B cell (primary cell): ENCODE measurements at regions not wholly inside any gene's neighbourhood (a gene's known extent, or its start where the extent isn't known, plus 50 kb on each side); places are given as distances from the start of the nearest gene placed in this dataset.

Experiments
- ATAC-seq: fragments of 200-7000 bp; cut with Tn5 transposase; one replicate; pipeline ENCODE4 v1.10.0; 2021; ENCODE audit warnings: low read depth, mild to moderate bottlenecking, moderate number of reproducible peaks, moderate library complexity
- CTCF ChIA-PET: fragments of 350-600 bp; sonication (Branson Sonifier 250); formaldehyde crosslinking; loops from one replicate; lab custom pipeline; 2021; ENCODE audit warnings: antibody characterized with exemption, inconsistent platforms; lab: Charles Lee
- POLR2A ChIA-PET: fragments of 350-600 bp; sonication (Branson Sonifier 250); formaldehyde crosslinking; loops from one replicate; lab custom pipeline; 2021; ENCODE audit warnings: antibody characterized with exemption; lab: Charles Lee
- DNase-seq: peaks from one replicate; pipeline ENCODE4 v3.0.0; 2013
- H2AFZ ChIP-seq: 2 replicates; pipeline ENCODE4 v1.6.1; 2012; ENCODE audit warnings: mild to moderate bottlenecking, low read depth, low read length; ENCODE audit not compliant: insufficient read depth, poor library complexity, severe bottlenecking
- H3K27ac ChIP-seq, 2 donors: 1 replicate in 1 of 2; 2 replicates in 1 of 2; pipeline ENCODE4 v1.5.1; 2012 to 2013; ENCODE audit warnings: low read length in 2 of 2, mild to moderate bottlenecking in 2 of 2, moderate library complexity in 1 of 2
- H3K27me3 ChIP-seq, 4 experiments: fragments of 200-600 bp in 1 of 4; sonication (generic) in 1 of 4; replicated peaks in 1 of 4; 1 replicate in 2 of 4; 2 replicates in 2 of 4; pipeline versions ENCODE4 v1.6.1 to v1.7.0; 2013 to 2016; ENCODE audit warnings: low read length in 3 of 4, mild to moderate bottlenecking in 2 of 4, mixed read lengths in 1 of 4, moderate library complexity in 1 of 4; ENCODE audit not compliant: insufficient read depth in 4 of 4, control insufficient read depth in 3 of 4; ENCODE audit errors: control extremely low read depth in 1 of 4
- H3K36me3 ChIP-seq, 2 experiments: replicated peaks in 1 of 2; 1 replicate in 1 of 2; 2 replicates in 1 of 2; pipeline versions ENCODE4 v1.6.1 to v1.7.1; 2013; ENCODE audit warnings: low read length in 1 of 2; ENCODE audit not compliant: insufficient read depth in 2 of 2, control insufficient read depth in 1 of 2; ENCODE audit errors: control extremely low read depth in 1 of 2, extremely low read depth in 1 of 2
- H3K4me1 ChIP-seq, 2 donors: fragments of 200-600 bp in 1 of 2; sonication (generic) in 1 of 2; 1 replicate in 1 of 2; 2 replicates in 1 of 2; pipeline versions ENCODE4 v1.5.1 to v1.6.1; 2013 to 2017; ENCODE audit warnings: low read length in 2 of 2; ENCODE audit not compliant: control insufficient read depth in 2 of 2, insufficient read depth in 2 of 2
- H3K4me2 ChIP-seq: replicated peaks from 2 replicates; pipeline ENCODE3; 2012; ENCODE audit warnings: mild to moderate bottlenecking, low read depth, low read length; ENCODE audit not compliant: poor library complexity, severe bottlenecking
- H3K4me3 ChIP-seq, 5 experiments: fragments of 200-600 bp in 1 of 5; sonication (generic) in 1 of 5; 1 replicate in 3 of 5; 2 replicates in 2 of 5; pipeline versions ENCODE4 v1.5.1 to v1.7.0; 2011 to 2016; ENCODE audit warnings: low read length in 4 of 5, mild to moderate bottlenecking in 4 of 5, low read depth in 2 of 5, control low read depth in 1 of 5, moderate library complexity in 1 of 5; ENCODE audit not compliant: insufficient read depth in 1 of 5; ENCODE audit errors: control extremely low read depth in 1 of 5, extremely low read depth in 1 of 5
- H3K79me2 ChIP-seq: fragments of 200-600 bp; sonication (generic); one replicate; pipeline ENCODE4 v1.6.0; 2016; ENCODE audit warnings: low read length; ENCODE audit not compliant: control insufficient read depth, insufficient read depth
- H3K9ac ChIP-seq: fragments of 200-600 bp; sonication (generic); 2 replicates; pipeline ENCODE4 v1.6.1; 2017; ENCODE audit warnings: mild to moderate bottlenecking, low read length, moderate library complexity
- H3K9me3 ChIP-seq, 3 donors: one replicate each; pipeline versions ENCODE4 v1.6.1 to v1.7.1; 2013; ENCODE audit warnings: low read length in 2 of 3; ENCODE audit not compliant: control insufficient read depth in 2 of 3, insufficient read depth in 1 of 3; ENCODE audit errors: control extremely low read depth in 1 of 3
- H4K20me1 ChIP-seq: 2 replicates; pipeline ENCODE4 v1.6.0; 2012; ENCODE audit warnings: mild to moderate bottlenecking, low read length; ENCODE audit not compliant: insufficient read depth, control insufficient read depth, poor library complexity, severe bottlenecking
- H3K27ac Mint-ChIP-seq: one replicate; pipeline ENCODE4 v1.8.0; 2021; ENCODE audit warnings: mixed read lengths
- H3K27me3 Mint-ChIP-seq: one replicate; pipeline ENCODE4 v1.8.0; 2021; ENCODE audit warnings: mixed read lengths
- H3K4me1 Mint-ChIP-seq: one replicate; pipeline ENCODE4 v1.8.0; 2021; ENCODE audit warnings: mixed read lengths
- H3K4me3 Mint-ChIP-seq: one replicate; pipeline ENCODE4 v1.8.0; 2021; ENCODE audit warnings: mixed read lengths
- H3K9me3 Mint-ChIP-seq: one replicate; pipeline ENCODE4 v1.8.0; 2022; ENCODE audit warnings: mixed read lengths; ENCODE audit not compliant: insufficient read depth
- CTCF ChIP-seq: fragments of 200-600 bp; IDR thresholded peaks from one replicate; pipeline ENCODE4 v1.8.0; 2022; ENCODE audit warnings: antibody characterized with exemption, mild to moderate bottlenecking
- EZH2 ChIP-seq: IDR thresholded peaks from 2 replicates; pipeline ENCODE4 v1.6.1; 2012; ENCODE audit warnings: borderline replicate concordance, low read depth, mild to moderate bottlenecking, moderate library complexity, low read length; ENCODE audit not compliant: insufficient read depth, poor library complexity, severe bottlenecking
- WGBS: methylation state at CpG from one replicate; pipeline ENCODE4 v1.1.5; 2013; ENCODE audit warnings: missing lambda C conversion rate; ENCODE audit not compliant: insufficient coverage; 5-methylcytosine and 5-hydroxymethylcytosine counted together
- intact Hi-C: fragments of 100-400 bp; cut with micrococcal nuclease; formaldehyde crosslinking; loops from one replicate; pipeline ENCODE4 v1.10.0; 2022

GRCh38 chr9:129250786-129251185 is 72.7 kb upstream of the IER5L start:
- CTCF ChIA-PET, result interaction anchor here (1.1 kb wide), 1 partner anchor 48 kb away, joined by 3 read pairs; no protein-coding TSS in a partner anchor
- Histone ChIP-seq H3K27me3 (peaks cover 0 to 38% (median 6%) of the 10 kb centered on the region in 4 experiments), H3K27ac (no peak overlapping the region), H3K4me1 (no peaks in the 10 kb centered on the region), H3K9ac (no peak overlapping the region), H3K4me3 (no peak overlapping the region), H4K20me1 (no peaks in the 10 kb centered on the region), H3K36me3 (no peaks in the 10 kb centered on the region), H3K4me2 (no peak overlapping the region), H2AFZ (no peak overlapping the region), H3K9me3 (no peaks in the 10 kb centered on the region), H3K79me2 (no peaks in the 10 kb centered on the region)
- DNase-seq (no peak), ATAC-seq (no peak)
- POLR2A ChIA-PET, result no interaction called here
- no CpG with 5 or more reads among the region's 2 CpGs for whole genome bisulfite sequencing
- Mint-ChIP-seq H3K27me3 (peaks cover 63% of the 10 kb centered on the region), H3K4me1 (no peaks in the 10 kb centered on the region), H3K27ac (no peak overlapping the region), H3K9me3 (no peaks in the 10 kb centered on the region), H3K4me3 (no peak overlapping the region)
- intact Hi-C loops, result no loop called here
- TF ChIP-seq CTCF, result no peak
- no peak for TF ChIP-seq EZH2

- no peak overlapping the region for H3K4me3 Mint-ChIP-seq
- ChIA-PET POLR2A (no interaction called here), CTCF (no interaction called here)
- Histone ChIP-seq H3K4me2 (no peak overlapping the region), H3K27ac (no peak overlapping the region), H3K9me3 (no peaks in the 10 kb centered on the region), H3K9ac (no peak overlapping the region), H3K79me2 (no peaks in the 10 kb centered on the region), H4K20me1 (no peaks in the 10 kb centered on the region), H3K36me3 (no peaks in the 10 kb centered on the region), H3K4me3 (no peak overlapping the region), H3K4me1 (no peaks in the 10 kb centered on the region), H2AFZ (no peak overlapping the region), H3K27me3 (peaks cover 0 to 31% (median 6%) of the 10 kb centered on the region in 4 experiments)
- H3K27ac Mint-ChIP-seq, result no peak overlapping the region
- ATAC-seq, result no peak
- TF ChIP-seq CTCF, result no peak
- TF ChIP-seq EZH2, result no peak
- intact Hi-C loops, result no loop called here
- H3K4me1 Mint-ChIP-seq, result no peaks in the 10 kb centered on the region
- 97% methylated on average over 9 of the region's 13 CpGs for WGBS
- peaks cover 58% of the 10 kb centered on the region for H3K27me3 Mint-ChIP-seq
- DNase-seq, result no peak
- H3K9me3 Mint-ChIP-seq, result no peaks in the 10 kb centered on the region
These were observed 69.5 kb upstream of the IER5L start for GRCh38 chr9:129247285-129248153.
